T-helper 2 cell (primary cell): ENCODE measurements at regions not wholly inside any gene's neighbourhood (a gene's known extent, or its start where the extent isn't known, plus 50 kb on each side); places are given as distances from the start of the nearest gene placed in this dataset.
A peak's percentile ranks its signal among the peaks of the same experiment; 100 is the strongest.
"Not testable (repeated sequence)": the region's sequence is repeated elsewhere in the genome, so short reads cannot be mapped to it uniquely, and the experiment has no call there.

ENCODE experiments used
- DNase-seq, 5 experiments: peaks; one replicate each; pipeline versions ENCODE4 v3.0.0 to v3.0.0-alpha.2; 2012 to 2022

- no peak for DNase-seq
Observed at GRCh38 chr3:153032891-153033290, 129.1 kb upstream of the RAP2B start.

- no peak for DNase-seq
Observed at GRCh38 chr3:153036846-153037245, 125.2 kb upstream of the RAP2B start.

GRCh38 chr3:153038367-153038766 lies 123.7 kb upstream of the RAP2B start:
- DNase-seq, result peak in 1 of 5 experiments; percentile 79

GRCh38 chr3:153038779-153039178 lies 123.2 kb upstream of the RAP2B start:
- DNase-seq, result no peak

GRCh38 chr3:153041181-153041580 lies 120.8 kb upstream of the RAP2B start:
- DNase-seq, result no peak

- DNase-seq, result peak in 1 of 5 experiments; percentile 19
Observed at GRCh38 chr3:153042088-153042487, 119.9 kb upstream of the RAP2B start.

- no peak for DNase-seq
Observed at GRCh38 chr3:153043729-153044328, 118.2 kb upstream of the RAP2B start.

GRCh38 chr3:153045150-153045549 lies 116.9 kb upstream of the RAP2B start:
- no peak for DNase-seq

- DNase-seq, result no peak
Observed at GRCh38 chr3:153050978-153051377, 111.0 kb upstream of the RAP2B start.

- DNase-seq, result no peak
Observed at GRCh38 chr3:153051427-153052095, 110.5 kb upstream of the RAP2B start.

- no peak for DNase-seq
Observed at GRCh38 chr3:153052096-153052460, 109.9 kb upstream of the RAP2B start.

- DNase-seq, result no peak
Observed at GRCh38 chr3:153055217-153055616, 106.8 kb upstream of the RAP2B start.

GRCh38 chr3:153055779-153056178 lies 106.2 kb upstream of the RAP2B start:
- DNase-seq, result no peak

- DNase-seq, result not testable (repeated sequence)
Observed at GRCh38 chr3:153058031-153058688, 103.9 kb upstream of the RAP2B start.

- DNase-seq, result no peak
Observed at GRCh38 chr3:153060346-153060745, 101.7 kb upstream of the RAP2B start.

- no peak for DNase-seq
Observed at GRCh38 chr3:153061938-153062528, 100.0 kb upstream of the RAP2B start.

GRCh38 chr3:153063337-153063736 lies 98.7 kb upstream of the RAP2B start:
- DNase-seq, result no peak

GRCh38 chr3:153066983-153067382 lies 95.0 kb upstream of the RAP2B start:
- DNase-seq, result no peak

GRCh38 chr3:153069598-153070510 lies 92.2 kb upstream of the RAP2B start:
- no peak for DNase-seq

GRCh38 chr3:153070511-153070868 lies 91.5 kb upstream of the RAP2B start:
- DNase-seq, result no peak

GRCh38 chr3:153072382-153072781 lies 89.6 kb upstream of the RAP2B start:
- no peak for DNase-seq

GRCh38 chr3:153072856-153073255 lies 89.2 kb upstream of the RAP2B start:
- DNase-seq, result no peak

- DNase-seq, result no peak
Observed at GRCh38 chr3:153073636-153074035, 88.4 kb upstream of the RAP2B start.
